ENCODE measurements at regions not wholly inside any gene's neighbourhood (a gene's known extent, or its start where the extent isn't known, plus 50 kb on each side); places are given as distances from the start of the nearest gene placed in this dataset.

DNA sequence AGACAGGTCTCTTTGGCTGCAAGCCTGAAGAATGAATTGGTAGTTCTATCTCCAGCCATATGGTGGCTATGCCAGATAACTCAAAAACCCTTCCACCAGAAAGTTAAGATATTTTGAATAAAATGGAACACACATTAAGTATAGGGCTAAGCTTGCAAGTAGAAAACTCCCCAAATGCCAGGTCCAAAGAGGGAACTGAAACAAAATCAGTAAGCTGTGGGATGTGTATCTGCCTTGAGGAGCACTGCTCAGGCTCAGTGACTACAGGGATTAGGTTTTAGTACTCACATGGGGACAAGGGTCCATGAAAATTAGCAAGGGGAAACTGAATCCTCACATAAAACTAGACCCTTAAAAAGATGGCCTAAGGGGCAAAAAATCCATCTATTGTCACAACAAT is 115.7 kb upstream of the PMFBP1 start:
- Histone ChIP-seq H3K56ac (replicated peaks; ENCODE audit: insufficient read length, low read depth, low read length) (no peak overlapping the region), H3K4me2 (ENCODE audit: insufficient read depth in 1 of 2, low read depth in 2 of 2, low read length in 2 of 2) (no peak overlapping the region), H3K18ac (ENCODE audit: extremely low read depth, low read length) (no peak overlapping the region), H4K91ac (replicated peaks; ENCODE audit: insufficient read length, low read length) (no peak overlapping the region), H3K79me1 (ENCODE audit: low read depth, low read length) (no peaks in the 10 kb centered on the region), H3K23ac (ENCODE audit: insufficient read length) (no peak overlapping the region), H2AK5ac (ENCODE audit: low read depth, low read length) (no peak overlapping the region), H2BK15ac (ENCODE audit: low read length) (no peak overlapping the region), H2BK20ac (ENCODE audit: low read length) (no peak overlapping the region), H3K36me3 (ENCODE audit: control insufficient read depth in 2 of 4, insufficient read depth in 4 of 4, low read length in 3 of 4) (peaks cover 0 to 2% (median 0%) of the 10 kb centered on the region in 4 experiments; a peak in 2 of 8 replicates), H3K4me3 (ENCODE audit: extremely low read depth in 1 of 4, insufficient read depth in 2 of 4, low read depth in 3 of 4, low read length in 4 of 4) (no peak overlapping the region), H2BK120ac (replicated peaks; ENCODE audit: low read depth, low read length) (no peak overlapping the region), H3K4ac (replicated peaks; ENCODE audit: insufficient read length, low read depth, low read length) (no peak overlapping the region), H3K14ac (ENCODE audit: insufficient read length) (no peak overlapping the region), H3K79me2 (ENCODE audit: control insufficient read depth in 1 of 2, insufficient read depth in 2 of 2, low read length in 2 of 2) (no peaks in the 10 kb centered on the region), H2BK5ac (ENCODE audit: low read depth, low read length) (no peak overlapping the region), H4K20me1 (replicated peaks in 1 of 2; ENCODE audit: control insufficient read depth in 1 of 2, insufficient read depth in 2 of 2, low read length in 2 of 2) (no peaks in the 10 kb centered on the region), H2BK12ac (ENCODE audit: low read depth, low read length) (no peak overlapping the region), H3K27me3 (replicated peaks in 1 of 4; ENCODE audit: control insufficient read depth in 3 of 4, extremely low read depth in 1 of 4, insufficient read depth in 3 of 4, low read length in 3 of 4) (no peaks in the 10 kb centered on the region), H2AFZ (ENCODE audit: low read length) (no peak overlapping the region), H3K23me2 (ENCODE audit: low read depth, low read length) (0 out of 2 replicates have a peak, but pooled peaks cover 2% of the 10 kb centered on the region), H3K4me1 (replicated peaks in 1 of 4; ENCODE audit: control insufficient read depth in 3 of 4, insufficient read depth in 4 of 4, low read length in 3 of 4) (peaks cover 3 to 12% (median 10%) of the 10 kb centered on the region in 4 experiments), H4K5ac (ENCODE audit: insufficient read length, low read depth, low read length) (no peak overlapping the region), H3K9me3 (ENCODE audit: insufficient read depth in 2 of 2, low read depth in 1 of 2, low read length in 1 of 2) (no peaks in the 10 kb centered on the region), H3K9ac (replicated peaks in 1 of 4; ENCODE audit: extremely low read depth in 1 of 4, low read depth in 3 of 4, low read length in 3 of 4) (no peak overlapping the region), H3K27ac (ENCODE audit: low read depth, low read length) (no peak overlapping the region), H4K8ac (ENCODE audit: extremely low read depth, insufficient read depth, low read length) (no peak overlapping the region)
- DNase-seq (ENCODE audit: low read depth in 1 of 2, low spot score in 2 of 2) (no peak), FAIRE-seq (no peak)
- POLR2A ChIA-PET (ENCODE audit: partially characterized antibody): no interaction called here
- CTCF ChIA-PET (ENCODE audit: partially characterized antibody): no interaction called here
- TF ChIP-seq BACH1 (IDR thresholded peaks at IDR 0.05; ENCODE audit: low read length): no peak
- TF ChIP-seq CBX5 (IDR thresholded peaks at IDR 0.05; ENCODE audit: low read depth, low read length): no peak
- TF ChIP-seq, protein P1, sequence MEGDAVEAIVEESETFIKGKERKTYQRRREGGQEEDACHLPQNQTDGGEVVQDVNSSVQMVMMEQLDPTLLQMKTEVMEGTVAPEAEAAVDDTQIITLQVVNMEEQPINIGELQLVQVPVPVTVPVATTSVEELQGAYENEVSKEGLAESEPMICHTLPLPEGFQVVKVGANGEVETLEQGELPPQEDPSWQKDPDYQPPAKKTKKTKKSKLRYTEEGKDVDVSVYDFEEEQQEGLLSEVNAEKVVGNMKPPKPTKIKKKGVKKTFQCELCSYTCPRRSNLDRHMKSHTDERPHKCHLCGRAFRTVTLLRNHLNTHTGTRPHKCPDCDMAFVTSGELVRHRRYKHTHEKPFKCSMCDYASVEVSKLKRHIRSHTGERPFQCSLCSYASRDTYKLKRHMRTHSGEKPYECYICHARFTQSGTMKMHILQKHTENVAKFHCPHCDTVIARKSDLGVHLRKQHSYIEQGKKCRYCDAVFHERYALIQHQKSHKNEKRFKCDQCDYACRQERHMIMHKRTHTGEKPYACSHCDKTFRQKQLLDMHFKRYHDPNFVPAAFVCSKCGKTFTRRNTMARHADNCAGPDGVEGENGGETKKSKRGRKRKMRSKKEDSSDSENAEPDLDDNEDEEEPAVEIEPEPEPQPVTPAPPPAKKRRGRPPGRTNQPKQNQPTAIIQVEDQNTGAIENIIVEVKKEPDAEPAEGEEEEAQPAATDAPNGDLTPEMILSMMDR (IDR thresholded peaks at IDR 0.05; ENCODE audit: control extremely low read depth in 1 of 3, insufficient read depth in 1 of 3, low read depth in 1 of 3, low read length in 3 of 3): no peak
- no peak for TF ChIP-seq SP2 (IDR thresholded peaks at IDR 0.05; ENCODE audit: low read length)
- TF ChIP-seq HDAC2 (IDR thresholded peaks at IDR 0.05; ENCODE audit: borderline replicate concordance in 1 of 2, low read depth in 2 of 2, low read length in 2 of 2): no peak
- TF ChIP-seq TAF1 (IDR thresholded peaks at IDR 0.05; ENCODE audit: low read depth, low read length): no peak
